ENCODE measurements at regions not wholly inside any gene's neighbourhood (a gene's known extent, or its start where the extent isn't known, plus 50 kb on each side); places are given as distances from the start of the nearest gene placed in this dataset.

DNA sequence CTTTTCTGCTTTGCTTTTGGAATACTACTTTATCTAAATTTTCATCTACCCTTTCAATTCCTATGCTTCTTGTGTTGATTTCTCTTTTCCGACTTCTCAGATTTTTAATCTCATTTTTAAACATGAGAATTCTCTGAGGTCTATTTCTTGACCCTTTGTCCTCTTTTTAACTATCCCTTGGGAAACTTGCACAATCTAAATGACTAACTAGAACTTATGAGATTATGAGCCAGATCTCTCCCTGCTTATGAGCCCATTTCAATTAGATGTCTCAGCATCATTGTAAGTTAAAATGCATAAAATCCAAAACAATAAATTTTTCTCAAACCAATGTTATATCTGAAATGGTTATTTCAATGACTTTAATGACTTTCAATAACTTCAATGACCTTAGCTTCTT is 296.9 kb upstream of the AGTR1 start:
- Histone ChIP-seq H3K9me3 (replicated peaks; ENCODE audit: control insufficient read depth, low read depth, low read length) (no peaks in the 10 kb centered on the region), H3K4me1 (ENCODE audit: control insufficient read depth, insufficient read depth, low read length) (no peaks in the 10 kb centered on the region), H3K4me3 (ENCODE audit: low read length) (no peak overlapping the region), H3K27ac (ENCODE audit: low read length) (no peak overlapping the region), H3K36me3 (ENCODE audit: control insufficient read depth, insufficient read depth, low read length) (no peaks in the 10 kb centered on the region), H3K27me3 (ENCODE audit: control insufficient read depth, insufficient read depth, low read length) (no peaks in the 10 kb centered on the region)
- WGBS (ENCODE audit: insufficient coverage), result no CpG with 5 or more reads among the region's 1 CpG
- no peak for DNase-seq

DNA sequence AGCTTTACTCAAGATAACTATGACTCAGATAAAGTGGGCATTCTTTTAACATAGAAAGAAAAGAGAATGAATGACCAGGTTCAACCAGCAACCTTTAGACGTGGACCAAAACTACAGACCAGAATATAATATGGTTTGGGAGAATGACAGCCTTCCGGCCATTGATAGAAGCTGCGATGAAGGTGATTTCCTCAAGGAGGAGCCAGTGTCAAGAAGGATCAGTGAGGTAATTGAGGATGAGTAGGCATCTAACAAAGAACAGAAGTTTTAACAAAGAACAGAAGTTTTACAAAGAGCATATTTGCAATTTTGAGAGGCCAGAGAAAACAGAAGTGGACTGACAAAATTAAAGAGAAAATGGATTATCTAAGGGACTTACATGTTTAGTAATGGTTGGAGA is 289.0 kb upstream of the AGTR1 start:
- DNase-seq, result no peak
- Histone ChIP-seq H3K9me3 (replicated peaks; ENCODE audit: control insufficient read depth, low read depth, low read length) (no peaks in the 10 kb centered on the region), H3K4me1 (ENCODE audit: control insufficient read depth, insufficient read depth, low read length) (no peaks in the 10 kb centered on the region), H3K36me3 (ENCODE audit: control insufficient read depth, insufficient read depth, low read length) (no peaks in the 10 kb centered on the region), H3K27me3 (ENCODE audit: control insufficient read depth, insufficient read depth, low read length) (no peaks in the 10 kb centered on the region), H3K27ac (ENCODE audit: low read length) (no peak overlapping the region), H3K4me3 (ENCODE audit: low read length) (no peak overlapping the region)
- WGBS (ENCODE audit: insufficient coverage), result no CpG with 5 or more reads among the region's 3 CpGs

DNA sequence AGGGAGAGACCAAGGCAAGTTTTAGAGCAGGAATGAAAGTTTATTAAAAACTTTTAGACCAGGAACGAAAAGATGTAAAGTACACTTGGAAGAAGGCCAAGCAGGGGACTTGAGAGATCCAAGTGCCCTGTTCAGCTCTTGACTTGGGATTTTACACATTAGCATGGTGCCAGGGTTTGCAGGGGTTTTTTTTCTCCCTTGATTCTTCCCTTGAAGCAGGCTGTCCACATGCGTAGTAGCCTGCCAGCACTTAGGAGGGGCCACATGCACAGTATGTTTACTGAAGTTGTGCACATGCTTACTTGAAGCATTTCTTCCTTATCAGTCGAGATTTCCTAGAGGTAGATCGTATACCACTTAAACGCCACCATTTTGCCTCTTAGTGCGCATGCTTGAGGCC is 277.5 kb upstream of the AGTR1 start:
- Histone ChIP-seq H3K27me3 (ENCODE audit: control insufficient read depth, insufficient read depth, low read length) (no peaks in the 10 kb centered on the region), H3K4me3 (ENCODE audit: low read length) (no peak overlapping the region), H3K9me3 (replicated peaks; ENCODE audit: control insufficient read depth, low read depth, low read length) (no peaks in the 10 kb centered on the region), H3K27ac (ENCODE audit: low read length) (no peak overlapping the region), H3K36me3 (ENCODE audit: control insufficient read depth, insufficient read depth, low read length) (no peaks in the 10 kb centered on the region), H3K4me1 (ENCODE audit: control insufficient read depth, insufficient read depth, low read length) (no peaks in the 10 kb centered on the region)
- no peak for DNase-seq
- 75% methylated on average over 6 of the region's 6 CpGs for WGBS (ENCODE audit: insufficient coverage)

- Histone ChIP-seq H3K4me1 (ENCODE audit: control insufficient read depth, insufficient read depth, low read length) (no peaks in the 10 kb centered on the region), H3K36me3 (ENCODE audit: control insufficient read depth, insufficient read depth, low read length) (no peaks in the 10 kb centered on the region), H3K27ac (ENCODE audit: low read length) (no peak overlapping the region), H3K9me3 (replicated peaks; ENCODE audit: control insufficient read depth, low read depth, low read length) (no peaks in the 10 kb centered on the region), H3K4me3 (ENCODE audit: low read length) (no peak overlapping the region), H3K27me3 (ENCODE audit: control insufficient read depth, insufficient read depth, low read length) (no peaks in the 10 kb centered on the region)
- no CpG with 5 or more reads among the region's 3 CpGs for WGBS (ENCODE audit: insufficient coverage)
- peak; percentile 3 for DNase-seq
Observed at GRCh38 chr3:148428862-148429605, 268.7 kb upstream of the AGTR1 start.

DNA sequence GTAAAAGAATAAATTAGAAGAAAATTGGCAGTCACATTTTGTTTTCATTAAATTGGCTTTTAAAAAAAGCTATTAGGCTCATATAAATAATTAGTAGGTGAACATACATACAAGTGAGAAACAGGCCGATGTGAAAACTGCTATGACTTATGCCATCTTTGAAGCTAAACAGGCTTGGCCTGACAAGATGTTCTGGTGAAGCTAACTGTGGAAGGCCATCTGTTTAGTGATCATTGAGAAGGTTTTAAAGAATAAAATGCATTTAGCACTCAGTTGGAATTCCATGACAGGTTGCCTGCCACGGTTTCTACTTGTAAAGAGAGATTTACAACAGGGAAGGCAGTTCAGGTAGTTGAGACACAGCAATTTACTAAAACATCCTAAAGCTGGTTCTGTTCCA is 264.0 kb upstream of the AGTR1 start:
- Histone ChIP-seq H3K9me3 (replicated peaks; ENCODE audit: control insufficient read depth, low read depth, low read length) (no peaks in the 10 kb centered on the region), H3K4me1 (ENCODE audit: control insufficient read depth, insufficient read depth, low read length) (no peaks in the 10 kb centered on the region), H3K36me3 (ENCODE audit: control insufficient read depth, insufficient read depth, low read length) (no peaks in the 10 kb centered on the region), H3K27ac (ENCODE audit: low read length) (no peak overlapping the region), H3K27me3 (ENCODE audit: control insufficient read depth, insufficient read depth, low read length) (no peaks in the 10 kb centered on the region), H3K4me3 (ENCODE audit: low read length) (no peak overlapping the region)
- DNase-seq, result no peak
- 71% methylated on average over 1 of the region's 2 CpGs for WGBS (ENCODE audit: insufficient coverage)

DNA sequence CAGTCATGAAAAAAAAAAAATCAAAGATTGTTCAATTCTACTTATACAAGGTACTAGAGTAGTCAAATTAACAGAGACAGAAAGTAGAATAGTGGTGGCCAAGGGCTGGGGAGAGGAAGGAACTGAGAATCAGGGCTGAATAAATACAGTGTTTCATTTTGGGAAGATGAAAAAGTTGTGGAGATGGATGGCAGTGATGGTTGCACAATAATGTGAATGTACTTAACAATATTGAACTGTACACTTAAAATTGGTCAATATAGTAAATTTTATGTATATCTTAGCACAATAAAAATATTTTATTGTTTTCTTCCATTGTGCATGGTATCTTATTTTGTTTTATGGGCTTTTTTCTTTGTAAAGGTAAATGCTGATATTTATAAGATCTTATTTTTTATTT is 262.2 kb upstream of the AGTR1 start:
- no peak for DNase-seq
- Histone ChIP-seq H3K4me1 (ENCODE audit: control insufficient read depth, insufficient read depth, low read length) (no peaks in the 10 kb centered on the region), H3K27me3 (ENCODE audit: control insufficient read depth, insufficient read depth, low read length) (no peaks in the 10 kb centered on the region), H3K9me3 (replicated peaks; ENCODE audit: control insufficient read depth, low read depth, low read length) (no peaks in the 10 kb centered on the region), H3K36me3 (ENCODE audit: control insufficient read depth, insufficient read depth, low read length) (no peaks in the 10 kb centered on the region), H3K27ac (ENCODE audit: low read length) (no peak overlapping the region), H3K4me3 (ENCODE audit: low read length) (no peak overlapping the region)

- Histone ChIP-seq H3K4me3 (ENCODE audit: low read length) (no peak overlapping the region), H3K4me1 (ENCODE audit: control insufficient read depth, insufficient read depth, low read length) (no peaks in the 10 kb centered on the region), H3K27ac (ENCODE audit: low read length) (no peak overlapping the region), H3K36me3 (ENCODE audit: control insufficient read depth, insufficient read depth, low read length) (no peaks in the 10 kb centered on the region), H3K27me3 (ENCODE audit: control insufficient read depth, insufficient read depth, low read length) (no peaks in the 10 kb centered on the region), H3K9me3 (replicated peaks; ENCODE audit: control insufficient read depth, low read depth, low read length) (no peaks in the 10 kb centered on the region)
- 63% methylated on average over 3 of the region's 3 CpGs for WGBS (ENCODE audit: insufficient coverage)
- no peak for DNase-seq
Observed at GRCh38 chr3:148439254-148439822, 258.4 kb upstream of the AGTR1 start.

- Histone ChIP-seq H3K27ac (ENCODE audit: low read length) (no peak overlapping the region), H3K9me3 (replicated peaks; ENCODE audit: control insufficient read depth, low read depth, low read length) (no peaks in the 10 kb centered on the region), H3K36me3 (ENCODE audit: control insufficient read depth, insufficient read depth, low read length) (no peaks in the 10 kb centered on the region), H3K4me1 (ENCODE audit: control insufficient read depth, insufficient read depth, low read length) (no peaks in the 10 kb centered on the region), H3K27me3 (ENCODE audit: control insufficient read depth, insufficient read depth, low read length) (no peaks in the 10 kb centered on the region), H3K4me3 (ENCODE audit: low read length) (no peak overlapping the region)
- 60% methylated on average over 1 of the region's 1 CpG for WGBS (ENCODE audit: insufficient coverage)
- no peak for DNase-seq
Observed at GRCh38 chr3:148441191-148441590, 256.5 kb upstream of the AGTR1 start.

- Histone ChIP-seq H3K27me3 (ENCODE audit: control insufficient read depth, insufficient read depth, low read length) (no peaks in the 10 kb centered on the region), H3K36me3 (ENCODE audit: control insufficient read depth, insufficient read depth, low read length) (no peaks in the 10 kb centered on the region), H3K9me3 (replicated peaks; ENCODE audit: control insufficient read depth, low read depth, low read length) (no peaks in the 10 kb centered on the region), H3K27ac (ENCODE audit: low read length) (no peak overlapping the region), H3K4me1 (ENCODE audit: control insufficient read depth, insufficient read depth, low read length) (no peaks in the 10 kb centered on the region), H3K4me3 (ENCODE audit: low read length) (no peak overlapping the region)
- WGBS (ENCODE audit: insufficient coverage), result 69% methylated on average over 2 of the region's 5 CpGs
- DNase-seq, result no peak
Observed at GRCh38 chr3:148450819-148451218, 246.9 kb upstream of the AGTR1 start.

DNA sequence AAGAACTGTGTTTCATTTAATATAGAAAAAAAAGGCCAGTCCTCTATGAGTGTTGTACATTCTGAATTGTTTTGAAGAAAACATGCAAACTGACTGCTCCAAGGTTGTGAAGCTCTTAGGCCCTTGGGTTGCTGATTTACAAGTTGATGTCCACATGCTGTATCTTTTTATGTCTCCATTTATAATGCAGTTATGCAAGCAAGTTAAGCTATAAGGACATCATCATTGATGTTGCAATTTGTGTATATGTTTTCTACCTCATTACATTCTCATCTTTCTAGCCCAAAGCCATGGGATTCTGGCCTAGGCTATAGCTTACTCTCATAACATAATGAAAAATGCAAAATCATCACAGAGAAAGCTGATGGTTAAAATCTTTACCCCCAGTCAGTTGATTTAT is 245.7 kb upstream of the AGTR1 start:
- H3K4me1 ChIP-seq (ENCODE audit: control insufficient read depth, insufficient read depth, low read length), result no peaks in the 10 kb centered on the region
- H3K27me3 ChIP-seq (ENCODE audit: control insufficient read depth, insufficient read depth, low read length), result no peaks in the 10 kb centered on the region
- H3K4me3 ChIP-seq (ENCODE audit: low read length), result no peak overlapping the region
- H3K36me3 ChIP-seq (ENCODE audit: control insufficient read depth, insufficient read depth, low read length), result no peaks in the 10 kb centered on the region
- H3K27ac ChIP-seq (ENCODE audit: low read length), result no peak overlapping the region
- no peaks in the 10 kb centered on the region for H3K9me3 ChIP-seq (replicated peaks; ENCODE audit: control insufficient read depth, low read depth, low read length)
- DNase-seq, result no peak

DNA sequence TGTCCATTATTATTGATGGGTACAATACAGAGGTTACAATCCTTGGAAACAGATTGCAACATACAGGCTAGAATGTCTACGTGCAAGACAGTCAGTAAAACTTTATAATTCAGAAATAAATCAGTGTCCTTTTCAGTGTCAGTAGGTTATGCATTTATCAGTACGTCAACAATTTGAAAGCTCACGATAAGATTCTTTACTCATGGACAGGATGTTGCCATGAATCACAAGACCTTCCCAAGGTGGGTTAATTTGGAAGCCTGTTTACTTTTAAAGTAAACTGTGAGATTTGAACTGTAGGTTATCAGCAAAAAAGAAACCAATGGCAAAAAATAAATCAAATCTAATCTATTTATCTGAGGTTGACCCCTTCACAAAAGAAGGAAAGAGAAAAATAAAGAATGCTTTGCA is 243.9 kb upstream of the AGTR1 start:
- Histone ChIP-seq H3K4me1 (ENCODE audit: control insufficient read depth, insufficient read depth, low read length) (no peaks in the 10 kb centered on the region), H3K9me3 (replicated peaks; ENCODE audit: control insufficient read depth, low read depth, low read length) (no peaks in the 10 kb centered on the region), H3K27ac (ENCODE audit: low read length) (no peak overlapping the region), H3K4me3 (ENCODE audit: low read length) (no peak overlapping the region), H3K36me3 (ENCODE audit: control insufficient read depth, insufficient read depth, low read length) (no peaks in the 10 kb centered on the region), H3K27me3 (ENCODE audit: control insufficient read depth, insufficient read depth, low read length) (no peaks in the 10 kb centered on the region)
- WGBS (ENCODE audit: insufficient coverage), result no CpG with 5 or more reads among the region's 3 CpGs
- DNase-seq, result no peak
